Stimulated activated CD4-positive, alpha-beta T cell treated with anti-CD3 and anti-CD28 coated beads, Interleukin-15, amount 100 ng/mL, for 1 hour (primary cell): ENCODE measurements at regions not wholly inside any gene's neighbourhood (a gene's known extent, or its start where the extent isn't known, plus 50 kb on each side); places are given as distances from the start of the nearest gene placed in this dataset.

Experiments used
- DNase-seq, 2 donors: peaks; one replicate each; pipeline ENCODE4 v3.0.0-alpha.2; 2020; ENCODE audit warnings: low read depth in 1 of 2, low spot score in 1 of 2

- DNase-seq = no peak
Measured at GRCh38 chr1:4309676-4310320, 344.6 kb upstream of the AJAP1 start.

GRCh38 chr1:4310396-4310923 is 343.9 kb upstream of the AJAP1 start:
- DNase-seq = no peak

- no peak for DNase-seq
Measured at GRCh38 chr1:4312024-4312423, 342.4 kb upstream of the AJAP1 start.

- no peak for DNase-seq
Measured at GRCh38 chr1:4315202-4315601, 339.2 kb upstream of the AJAP1 start.

- no peak for DNase-seq
Measured at GRCh38 chr1:4317207-4317606, 337.2 kb upstream of the AJAP1 start.

- DNase-seq = no peak
Measured at GRCh38 chr1:4318720-4319119, 335.7 kb upstream of the AJAP1 start.

- no peak for DNase-seq
Measured at GRCh38 chr1:4319496-4319895, 334.9 kb upstream of the AJAP1 start.

- no peak for DNase-seq
Measured at GRCh38 chr1:4322881-4323280, 331.5 kb upstream of the AJAP1 start.

- no peak for DNase-seq
Measured at GRCh38 chr1:4323309-4323708, 331.1 kb upstream of the AJAP1 start.

- no peak for DNase-seq
Measured at GRCh38 chr1:4324525-4324924, 329.9 kb upstream of the AJAP1 start.

- no peak for DNase-seq
Measured at GRCh38 chr1:4327142-4327541, 327.3 kb upstream of the AJAP1 start.

GRCh38 chr1:4328402-4329071 is 325.9 kb upstream of the AJAP1 start:
- DNase-seq = no peak

GRCh38 chr1:4330805-4331766 is 323.3 kb upstream of the AJAP1 start:
- no peak for DNase-seq

- DNase-seq = no peak
Measured at GRCh38 chr1:4331767-4332163, 322.6 kb upstream of the AJAP1 start.

GRCh38 chr1:4336507-4336906 is 317.9 kb upstream of the AJAP1 start:
- DNase-seq = no peak

- DNase-seq = no peak
Measured at GRCh38 chr1:4341421-4341820, 313.0 kb upstream of the AJAP1 start.

- DNase-seq = no peak
Measured at GRCh38 chr1:4344065-4344732, 310.2 kb upstream of the AJAP1 start.

GRCh38 chr1:4345094-4345493 is 309.3 kb upstream of the AJAP1 start:
- DNase-seq = no peak

- DNase-seq = no peak
Measured at GRCh38 chr1:4346131-4346530, 308.3 kb upstream of the AJAP1 start.

- DNase-seq = no peak
Measured at GRCh38 chr1:4351453-4351852, 303.0 kb upstream of the AJAP1 start.
